ENCODE measurements at regions not wholly inside any gene's neighbourhood (a gene's known extent, or its start where the extent isn't known, plus 50 kb on each side); places are given as distances from the start of the nearest gene placed in this dataset.

DNA sequence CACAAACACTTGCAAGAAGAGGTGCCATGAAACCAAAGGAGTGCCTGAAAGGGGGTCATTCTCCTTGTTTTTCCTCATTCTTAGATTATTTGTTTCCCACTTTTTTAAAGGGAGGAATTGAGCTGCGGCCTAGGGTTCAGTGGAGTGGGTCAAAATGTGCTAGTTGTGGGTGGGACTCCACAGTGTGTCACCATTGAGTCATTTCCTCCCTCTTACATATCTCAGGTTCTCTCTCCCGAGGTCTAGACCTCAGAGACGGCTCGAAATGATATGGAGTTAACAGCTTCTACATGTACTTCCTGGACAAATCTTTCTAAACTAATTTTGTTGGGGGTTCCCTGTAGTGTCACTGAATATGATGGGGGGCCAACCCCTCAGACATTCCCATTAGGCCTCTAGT lies 328.4 kb upstream of the SPANXN1 start:
- TF ChIP-seq, protein P1, sequence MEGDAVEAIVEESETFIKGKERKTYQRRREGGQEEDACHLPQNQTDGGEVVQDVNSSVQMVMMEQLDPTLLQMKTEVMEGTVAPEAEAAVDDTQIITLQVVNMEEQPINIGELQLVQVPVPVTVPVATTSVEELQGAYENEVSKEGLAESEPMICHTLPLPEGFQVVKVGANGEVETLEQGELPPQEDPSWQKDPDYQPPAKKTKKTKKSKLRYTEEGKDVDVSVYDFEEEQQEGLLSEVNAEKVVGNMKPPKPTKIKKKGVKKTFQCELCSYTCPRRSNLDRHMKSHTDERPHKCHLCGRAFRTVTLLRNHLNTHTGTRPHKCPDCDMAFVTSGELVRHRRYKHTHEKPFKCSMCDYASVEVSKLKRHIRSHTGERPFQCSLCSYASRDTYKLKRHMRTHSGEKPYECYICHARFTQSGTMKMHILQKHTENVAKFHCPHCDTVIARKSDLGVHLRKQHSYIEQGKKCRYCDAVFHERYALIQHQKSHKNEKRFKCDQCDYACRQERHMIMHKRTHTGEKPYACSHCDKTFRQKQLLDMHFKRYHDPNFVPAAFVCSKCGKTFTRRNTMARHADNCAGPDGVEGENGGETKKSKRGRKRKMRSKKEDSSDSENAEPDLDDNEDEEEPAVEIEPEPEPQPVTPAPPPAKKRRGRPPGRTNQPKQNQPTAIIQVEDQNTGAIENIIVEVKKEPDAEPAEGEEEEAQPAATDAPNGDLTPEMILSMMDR (IDR thresholded peaks at IDR 0.05) = no peak
- TF ChIP-seq POLR2A (IDR thresholded peaks at IDR 0.05) = no peak
- intact Hi-C loops (cut with DNase I; ENCODE audit: low total_unique reads) = no loop called here

DNA sequence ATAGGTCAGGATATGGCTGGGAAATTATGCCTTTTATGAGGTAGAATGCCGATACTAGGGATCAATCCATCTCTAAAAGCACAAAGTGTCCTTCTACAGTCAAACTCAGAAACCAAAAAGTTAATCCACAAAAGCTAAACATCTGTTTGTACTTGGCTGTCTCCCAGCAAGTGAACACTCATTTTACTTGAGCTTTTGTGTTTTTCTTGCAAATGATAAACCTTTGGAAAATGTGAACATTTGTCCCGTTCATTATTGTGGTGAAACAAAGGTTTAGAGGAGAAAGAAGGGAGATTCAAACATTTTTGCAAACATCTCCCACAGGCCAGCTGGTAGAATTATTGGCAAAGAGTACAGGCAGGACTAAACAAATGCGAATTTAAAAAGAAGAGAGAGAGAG lies 300.6 kb upstream of the SPANXN1 start:
- no peak for DNase-seq (ENCODE audit: low spot score in 2 of 2)
- intact Hi-C loops (cut with DNase I; ENCODE audit: low total_unique reads) = no loop called here
- 41 to 53% methylated on average over 3 of the region's 3 CpGs for WGBS, 2 donors
- TF ChIP-seq, protein P1 (IDR thresholded peaks at IDR 0.05) = no peak
- no peak for TF ChIP-seq POLR2A (IDR thresholded peaks at IDR 0.05)
- H3K4me3 ChIP-seq (ENCODE audit: low read depth, poor library complexity, severe bottlenecking) = no peak overlapping the region

More for the DNA sequence above, 328.4 kb upstream of the SPANXN1 start:
- no peak overlapping the region for H3K4me3 ChIP-seq (ENCODE audit: low read depth, poor library complexity, severe bottlenecking)
- DNase-seq (ENCODE audit: low spot score in 2 of 2) = no peak
- 72 to 78% methylated on average over 4 of the region's 4 CpGs for WGBS, 2 donors

Data from lower leg skin (tissue), 4 donors.